ENCODE measurements at regions not wholly inside any gene's neighbourhood (a gene's known extent, or its start where the extent isn't known, plus 50 kb on each side); places are given as distances from the start of the nearest gene placed in this dataset.

DNA sequence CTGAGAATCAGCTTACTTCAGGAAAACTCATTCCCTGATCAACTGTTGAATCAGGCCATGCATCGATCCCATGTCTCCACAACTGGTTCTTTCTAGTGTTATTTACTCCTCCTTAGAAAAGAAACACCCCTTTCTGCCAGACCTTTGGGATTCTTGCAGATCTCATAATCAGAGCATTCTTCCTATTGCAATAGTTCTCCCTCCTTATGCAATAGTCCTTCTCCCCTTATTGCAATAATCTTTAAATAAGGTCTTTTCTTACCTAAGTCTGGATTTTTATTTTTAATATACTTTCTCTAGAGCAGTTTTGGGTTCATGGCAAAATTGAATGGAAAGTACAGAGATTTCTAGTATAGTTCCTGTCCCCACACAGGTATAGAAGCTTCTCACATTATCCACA, 141.9 kb upstream of the SGO1 start:
- H3K4me3 ChIP-seq (ENCODE audit: low read depth, low read length) = no peak overlapping the region
- TF ChIP-seq, protein P1, sequence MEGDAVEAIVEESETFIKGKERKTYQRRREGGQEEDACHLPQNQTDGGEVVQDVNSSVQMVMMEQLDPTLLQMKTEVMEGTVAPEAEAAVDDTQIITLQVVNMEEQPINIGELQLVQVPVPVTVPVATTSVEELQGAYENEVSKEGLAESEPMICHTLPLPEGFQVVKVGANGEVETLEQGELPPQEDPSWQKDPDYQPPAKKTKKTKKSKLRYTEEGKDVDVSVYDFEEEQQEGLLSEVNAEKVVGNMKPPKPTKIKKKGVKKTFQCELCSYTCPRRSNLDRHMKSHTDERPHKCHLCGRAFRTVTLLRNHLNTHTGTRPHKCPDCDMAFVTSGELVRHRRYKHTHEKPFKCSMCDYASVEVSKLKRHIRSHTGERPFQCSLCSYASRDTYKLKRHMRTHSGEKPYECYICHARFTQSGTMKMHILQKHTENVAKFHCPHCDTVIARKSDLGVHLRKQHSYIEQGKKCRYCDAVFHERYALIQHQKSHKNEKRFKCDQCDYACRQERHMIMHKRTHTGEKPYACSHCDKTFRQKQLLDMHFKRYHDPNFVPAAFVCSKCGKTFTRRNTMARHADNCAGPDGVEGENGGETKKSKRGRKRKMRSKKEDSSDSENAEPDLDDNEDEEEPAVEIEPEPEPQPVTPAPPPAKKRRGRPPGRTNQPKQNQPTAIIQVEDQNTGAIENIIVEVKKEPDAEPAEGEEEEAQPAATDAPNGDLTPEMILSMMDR (IDR thresholded peaks at IDR 0.05; ENCODE audit: low read depth, low read length) = no peak
- TF ChIP-seq MYC (IDR thresholded peaks at IDR 0.05; ENCODE audit: low read depth, low read length) (no peak), POLR2A (IDR thresholded peaks at IDR 0.05; ENCODE audit: extremely low read depth, insufficient read length) (no peak)
- TF ChIP-seq, protein P2, sequence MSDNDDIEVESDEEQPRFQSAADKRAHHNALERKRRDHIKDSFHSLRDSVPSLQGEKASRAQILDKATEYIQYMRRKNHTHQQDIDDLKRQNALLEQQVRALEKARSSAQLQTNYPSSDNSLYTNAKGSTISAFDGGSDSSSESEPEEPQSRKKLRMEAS (IDR thresholded peaks at IDR 0.05; ENCODE audit: low read depth, low read length) = no peak
- DNase-seq (ENCODE audit: low read depth) = no peak

DNA sequence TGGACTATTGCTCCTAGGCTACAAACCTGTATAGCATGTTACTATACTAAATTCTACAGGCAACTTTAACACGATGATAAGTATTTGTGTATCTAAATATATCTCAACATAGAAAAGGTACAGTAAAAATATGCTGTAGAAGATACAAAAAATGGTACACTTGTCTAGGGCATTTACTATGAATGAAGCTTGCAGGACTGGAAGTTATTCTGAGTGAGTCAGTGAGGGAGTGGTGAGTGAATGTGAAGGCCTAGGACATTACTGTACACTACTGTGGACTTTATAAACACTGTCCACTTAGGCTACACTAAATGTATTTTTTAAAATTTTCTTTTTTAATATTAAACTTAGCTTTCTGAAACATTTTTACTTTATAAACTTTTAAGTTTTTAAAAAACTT, 140.5 kb upstream of the SGO1 start:
- no peak for TF ChIP-seq MYC (IDR thresholded peaks at IDR 0.05; ENCODE audit: low read depth, low read length)
- TF ChIP-seq, protein P1 (IDR thresholded peaks at IDR 0.05; ENCODE audit: low read depth, low read length) = no peak
- TF ChIP-seq POLR2A (IDR thresholded peaks at IDR 0.05; ENCODE audit: extremely low read depth, insufficient read length) = no peak
- TF ChIP-seq, protein P2 (IDR thresholded peaks at IDR 0.05; ENCODE audit: low read depth, low read length) = no peak
- H3K4me3 ChIP-seq (ENCODE audit: low read depth, low read length) = no peak overlapping the region
- no peak for DNase-seq (ENCODE audit: low read depth)

DNA sequence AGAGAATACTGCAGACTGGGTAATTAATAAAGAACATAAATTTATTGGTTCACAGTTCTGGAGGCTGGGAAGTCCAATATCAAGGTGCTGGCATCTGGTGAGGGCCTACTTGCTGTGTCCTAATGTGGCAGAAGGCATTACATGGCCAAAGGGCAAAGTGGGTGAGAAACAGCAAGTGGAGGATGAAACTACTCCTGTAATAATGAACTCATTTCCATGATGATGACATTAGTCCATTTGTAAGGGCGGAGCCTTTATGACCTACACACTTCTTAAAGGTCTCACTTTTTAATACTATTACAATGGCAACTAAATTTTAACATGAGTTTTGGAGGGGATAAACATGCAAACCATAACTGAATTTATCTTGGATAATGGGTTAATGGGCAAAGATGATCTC, 139.6 kb upstream of the SGO1 start:
- no peak for DNase-seq (ENCODE audit: low read depth)
- no peak for TF ChIP-seq MYC (IDR thresholded peaks at IDR 0.05; ENCODE audit: low read depth, low read length)
- TF ChIP-seq, protein P2 (IDR thresholded peaks at IDR 0.05; ENCODE audit: low read depth, low read length) = no peak
- TF ChIP-seq, protein P1 (IDR thresholded peaks at IDR 0.05; ENCODE audit: low read depth, low read length) = no peak
- TF ChIP-seq POLR2A (IDR thresholded peaks at IDR 0.05; ENCODE audit: extremely low read depth, insufficient read length) = no peak
- no peak overlapping the region for H3K4me3 ChIP-seq (ENCODE audit: low read depth, low read length)

DNA sequence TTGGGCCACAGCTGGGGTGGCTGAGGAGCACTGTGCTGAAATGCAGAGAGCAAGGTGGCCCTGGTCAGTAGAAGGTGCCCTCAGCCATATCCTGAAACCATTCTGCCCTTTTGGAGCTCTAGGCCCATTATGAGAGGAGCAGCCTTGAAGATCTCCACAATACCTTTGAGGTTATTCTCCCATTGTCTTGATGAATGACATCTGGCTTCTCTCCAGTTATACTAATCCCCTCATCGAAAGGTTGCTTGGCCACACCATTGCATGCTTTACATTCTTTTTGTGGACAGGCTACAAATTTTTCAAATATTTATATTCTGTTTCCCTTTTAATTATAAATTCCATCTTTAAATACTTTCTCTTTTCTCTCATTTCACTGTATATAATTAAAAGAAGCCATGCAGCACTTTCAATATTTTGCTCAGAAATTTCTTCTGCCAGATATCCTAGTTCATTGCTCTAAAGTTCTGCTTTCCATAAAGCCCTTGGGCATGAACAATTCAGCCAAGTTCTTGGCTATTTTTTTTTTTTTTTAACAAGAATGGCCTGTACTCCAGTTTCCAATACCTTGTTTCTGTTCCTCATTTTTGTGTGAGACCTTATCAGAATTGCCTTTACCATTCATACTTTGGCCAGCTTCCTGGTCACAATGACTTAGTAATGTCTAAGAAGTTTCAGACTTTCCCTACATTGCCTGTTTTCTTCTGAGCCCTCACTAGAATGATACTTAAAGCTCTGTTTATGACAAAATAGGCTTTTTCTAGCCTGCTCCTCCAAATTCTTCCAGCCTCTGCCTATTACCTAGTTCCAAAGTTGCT, 138.9 kb upstream of the SGO1 start:
- DNase-seq (ENCODE audit: low read depth) = peak; percentile 12
- TF ChIP-seq, protein P1 (IDR thresholded peaks at IDR 0.05; ENCODE audit: low read depth, low read length) = no peak
- no peak overlapping the region for H3K4me3 ChIP-seq (ENCODE audit: low read depth, low read length)

DNA sequence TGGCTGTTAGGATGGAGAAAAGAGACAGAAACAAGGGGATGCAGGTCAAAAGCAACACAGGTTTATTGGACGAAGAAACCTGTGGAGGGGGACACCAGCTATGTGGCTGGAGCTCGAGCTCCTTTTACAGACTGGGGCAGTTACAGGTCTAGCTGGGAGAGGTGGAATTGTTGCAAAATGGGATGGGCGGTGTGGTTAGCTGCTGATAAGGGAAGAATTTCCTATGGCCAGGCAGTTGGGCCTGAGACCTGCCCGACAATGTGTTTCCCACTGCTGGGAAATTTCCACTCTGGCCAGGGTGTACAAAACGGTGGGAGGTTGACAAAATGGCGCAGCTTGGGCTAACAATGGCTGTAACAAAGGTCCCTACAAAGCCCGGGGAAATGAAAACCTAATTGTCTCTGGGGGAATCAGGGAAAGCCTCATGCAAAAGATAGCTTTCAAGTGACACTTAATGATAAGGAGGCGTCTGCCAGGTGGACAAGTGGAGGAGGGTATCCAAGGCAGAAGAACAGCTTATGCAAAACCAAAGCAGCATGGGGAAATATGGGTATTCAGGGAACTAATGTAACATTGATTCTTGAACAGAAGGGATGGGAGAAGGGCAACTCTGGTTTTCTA, 137.4 kb upstream of the SGO1 start:
- TF ChIP-seq, protein P2 (IDR thresholded peaks at IDR 0.05; ENCODE audit: low read depth, low read length) = no peak
- TF ChIP-seq MYC (IDR thresholded peaks at IDR 0.05; ENCODE audit: low read depth, low read length) (no peak), POLR2A (IDR thresholded peaks at IDR 0.05; ENCODE audit: extremely low read depth, insufficient read length) (no peak)
- TF ChIP-seq, protein P1 (IDR thresholded peaks at IDR 0.05; ENCODE audit: low read depth, low read length) = no peak
- no peak overlapping the region for H3K4me3 ChIP-seq (ENCODE audit: low read depth, low read length)
- DNase-seq (ENCODE audit: low read depth) = no peak

Measured in NB4 (cell line).